HepG2 (cell line): ENCODE measurements at regions not wholly inside any gene's neighbourhood (a gene's known extent, or its start where the extent isn't known, plus 50 kb on each side); places are given as distances from the start of the nearest gene placed in this dataset.

Source experiments
- ASH2L ChIP-seq: fragments of 300-600, 200-600 bp; sonication (generic); IDR thresholded peaks from 2 replicates; pipeline ENCODE4 v1.7.0; 2017; ENCODE audit warnings: low read depth, mild to moderate bottlenecking, moderate library complexity, mixed read lengths, low read length; ENCODE audit not compliant: insufficient read length
- BCL6 ChIP-seq: IDR thresholded peaks from 2 replicates; pipeline ENCODE4 v1.6.1; 2016; ENCODE audit warnings: missing genetic modification reagents, missing compliant biosample characterization
- CEBPB ChIP-seq: IDR thresholded peaks from 2 replicates; pipeline ENCODE4 v1.6.1; 2011; ENCODE audit warnings: low read depth, low read length, improper control_type of control experiment, borderline replicate concordance
- EP300 ChIP-seq, 3 experiments: sonication (generic) in 1 of 3; formaldehyde crosslinking in 1 of 3; IDR thresholded peaks; 2 replicates each; pipeline versions ENCODE4 v1.5.1 to v1.6.1; 2011 to 2020; ENCODE audit warnings: low read depth in 2 of 3, low read length in 2 of 3, borderline replicate concordance in 1 of 3, improper control_type of control experiment in 1 of 3, mild to moderate bottlenecking in 1 of 3, missing genetic modification reagents in 1 of 3, moderate library complexity in 1 of 3
- FOSL2 ChIP-seq: sonication (generic); formaldehyde crosslinking; IDR thresholded peaks from 2 replicates; pipeline ENCODE4 v1.4.0; 2020; ENCODE audit warnings: missing genetic modification reagents
- FOXA1 ChIP-seq, 2 experiments: fragments of 450-650 bp in 1 of 2; sonication (generic) in 1 of 2; formaldehyde crosslinking in 1 of 2; IDR thresholded peaks; 2 replicates each; pipeline versions ENCODE4 v1.4.0 to v1.6.1; 2016 to 2020; ENCODE audit warnings: missing genetic modification reagents in 1 of 2
- HMG20B ChIP-seq: conservative IDR thresholded peaks from 2 replicates; pipeline ENCODE4 v1.6.1; 2016; ENCODE audit warnings: missing genetic modification reagents, missing compliant biosample characterization
- HNF4A ChIP-seq: sonication (generic); formaldehyde crosslinking; IDR thresholded peaks from 2 replicates; pipeline ENCODE4 v1.4.0; 2020; ENCODE audit warnings: missing genetic modification reagents
- KLF6 ChIP-seq: IDR thresholded peaks from 2 replicates; pipeline ENCODE4 v1.8.0; 2016; ENCODE audit warnings: missing biosample characterization, missing genetic modification reagents
- MED1 ChIP-seq: sonication (generic); formaldehyde crosslinking; IDR thresholded peaks from 2 replicates; pipeline ENCODE4 v1.4.0; 2020; ENCODE audit warnings: missing genetic modification reagents
- POGZ ChIP-seq: sonication (generic); formaldehyde crosslinking; IDR thresholded peaks from 2 replicates; pipeline ENCODE4 v1.4.0; 2020; ENCODE audit warnings: mild to moderate bottlenecking, missing genetic modification reagents
- RARA ChIP-seq: IDR thresholded peaks from 2 replicates; pipeline ENCODE4 v1.6.1; 2016; ENCODE audit warnings: missing genetic modification reagents, missing compliant biosample characterization
- SATB2 ChIP-seq: sonication (generic); formaldehyde crosslinking; IDR thresholded peaks from 2 replicates; pipeline ENCODE4 v1.5.0; 2020; ENCODE audit warnings: missing genetic modification reagents
- SOX5 ChIP-seq: IDR thresholded peaks from 2 replicates; pipeline ENCODE4 v1.6.1; 2016; ENCODE audit warnings: borderline replicate concordance
- ZNF644 ChIP-seq: IDR thresholded peaks from 2 replicates; pipeline ENCODE4 v1.6.1; 2016; ENCODE audit warnings: low read depth
- TF ChIP-seq, protein P1 (sequence below): IDR thresholded peaks from 2 replicates; pipeline ENCODE4 v1.4.0; 2020; ENCODE audit warnings: mild to moderate bottlenecking, missing genetic modification reagents
- TF ChIP-seq, protein P2 (sequence below): sonication (generic); formaldehyde crosslinking; IDR thresholded peaks from 2 replicates; pipeline ENCODE4 v1.5.1; 2020; ENCODE audit warnings: mild to moderate bottlenecking, missing genetic modification reagents, borderline replicate concordance

GRCh38 chrX:25523574-25524540, 508.1 kb upstream of the ARX start (continued):
- TF ChIP-seq FOSL2 (CRISPR knock-in tag): peak; percentile 98
- TF ChIP-seq, protein P1, sequence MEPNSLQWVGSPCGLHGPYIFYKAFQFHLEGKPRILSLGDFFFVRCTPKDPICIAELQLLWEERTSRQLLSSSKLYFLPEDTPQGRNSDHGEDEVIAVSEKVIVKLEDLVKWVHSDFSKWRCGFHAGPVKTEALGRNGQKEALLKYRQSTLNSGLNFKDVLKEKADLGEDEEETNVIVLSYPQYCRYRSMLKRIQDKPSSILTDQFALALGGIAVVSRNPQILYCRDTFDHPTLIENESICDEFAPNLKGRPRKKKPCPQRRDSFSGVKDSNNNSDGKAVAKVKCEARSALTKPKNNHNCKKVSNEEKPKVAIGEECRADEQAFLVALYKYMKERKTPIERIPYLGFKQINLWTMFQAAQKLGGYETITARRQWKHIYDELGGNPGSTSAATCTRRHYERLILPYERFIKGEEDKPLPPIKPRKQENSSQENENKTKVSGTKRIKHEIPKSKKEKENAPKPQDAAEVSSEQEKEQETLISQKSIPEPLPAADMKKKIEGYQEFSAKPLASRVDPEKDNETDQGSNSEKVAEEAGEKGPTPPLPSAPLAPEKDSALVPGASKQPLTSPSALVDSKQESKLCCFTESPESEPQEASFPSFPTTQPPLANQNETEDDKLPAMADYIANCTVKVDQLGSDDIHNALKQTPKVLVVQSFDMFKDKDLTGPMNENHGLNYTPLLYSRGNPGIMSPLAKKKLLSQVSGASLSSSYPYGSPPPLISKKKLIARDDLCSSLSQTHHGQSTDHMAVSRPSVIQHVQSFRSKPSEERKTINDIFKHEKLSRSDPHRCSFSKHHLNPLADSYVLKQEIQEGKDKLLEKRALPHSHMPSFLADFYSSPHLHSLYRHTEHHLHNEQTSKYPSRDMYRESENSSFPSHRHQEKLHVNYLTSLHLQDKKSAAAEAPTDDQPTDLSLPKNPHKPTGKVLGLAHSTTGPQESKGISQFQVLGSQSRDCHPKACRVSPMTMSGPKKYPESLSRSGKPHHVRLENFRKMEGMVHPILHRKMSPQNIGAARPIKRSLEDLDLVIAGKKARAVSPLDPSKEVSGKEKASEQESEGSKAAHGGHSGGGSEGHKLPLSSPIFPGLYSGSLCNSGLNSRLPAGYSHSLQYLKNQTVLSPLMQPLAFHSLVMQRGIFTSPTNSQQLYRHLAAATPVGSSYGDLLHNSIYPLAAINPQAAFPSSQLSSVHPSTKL: peak; percentile 87
- 0 out of 2 replicates have a peak, but pooled peaks have one; percentile 7 for TF ChIP-seq RARA (CRISPR knock-in tag)
- no peak for TF ChIP-seq ASH2L
- TF ChIP-seq HMG20B (CRISPR knock-in tag): peak; percentile 72
- peak; percentile 37; the same call in 1 of the 2 replicates for TF ChIP-seq POGZ (CRISPR knock-in tag)
- no peak for TF ChIP-seq BCL6
- TF ChIP-seq SOX5 (CRISPR knock-in tag): 0 out of 2 replicates have a peak, but pooled peaks have one; percentile 16
- TF ChIP-seq, protein P2, sequence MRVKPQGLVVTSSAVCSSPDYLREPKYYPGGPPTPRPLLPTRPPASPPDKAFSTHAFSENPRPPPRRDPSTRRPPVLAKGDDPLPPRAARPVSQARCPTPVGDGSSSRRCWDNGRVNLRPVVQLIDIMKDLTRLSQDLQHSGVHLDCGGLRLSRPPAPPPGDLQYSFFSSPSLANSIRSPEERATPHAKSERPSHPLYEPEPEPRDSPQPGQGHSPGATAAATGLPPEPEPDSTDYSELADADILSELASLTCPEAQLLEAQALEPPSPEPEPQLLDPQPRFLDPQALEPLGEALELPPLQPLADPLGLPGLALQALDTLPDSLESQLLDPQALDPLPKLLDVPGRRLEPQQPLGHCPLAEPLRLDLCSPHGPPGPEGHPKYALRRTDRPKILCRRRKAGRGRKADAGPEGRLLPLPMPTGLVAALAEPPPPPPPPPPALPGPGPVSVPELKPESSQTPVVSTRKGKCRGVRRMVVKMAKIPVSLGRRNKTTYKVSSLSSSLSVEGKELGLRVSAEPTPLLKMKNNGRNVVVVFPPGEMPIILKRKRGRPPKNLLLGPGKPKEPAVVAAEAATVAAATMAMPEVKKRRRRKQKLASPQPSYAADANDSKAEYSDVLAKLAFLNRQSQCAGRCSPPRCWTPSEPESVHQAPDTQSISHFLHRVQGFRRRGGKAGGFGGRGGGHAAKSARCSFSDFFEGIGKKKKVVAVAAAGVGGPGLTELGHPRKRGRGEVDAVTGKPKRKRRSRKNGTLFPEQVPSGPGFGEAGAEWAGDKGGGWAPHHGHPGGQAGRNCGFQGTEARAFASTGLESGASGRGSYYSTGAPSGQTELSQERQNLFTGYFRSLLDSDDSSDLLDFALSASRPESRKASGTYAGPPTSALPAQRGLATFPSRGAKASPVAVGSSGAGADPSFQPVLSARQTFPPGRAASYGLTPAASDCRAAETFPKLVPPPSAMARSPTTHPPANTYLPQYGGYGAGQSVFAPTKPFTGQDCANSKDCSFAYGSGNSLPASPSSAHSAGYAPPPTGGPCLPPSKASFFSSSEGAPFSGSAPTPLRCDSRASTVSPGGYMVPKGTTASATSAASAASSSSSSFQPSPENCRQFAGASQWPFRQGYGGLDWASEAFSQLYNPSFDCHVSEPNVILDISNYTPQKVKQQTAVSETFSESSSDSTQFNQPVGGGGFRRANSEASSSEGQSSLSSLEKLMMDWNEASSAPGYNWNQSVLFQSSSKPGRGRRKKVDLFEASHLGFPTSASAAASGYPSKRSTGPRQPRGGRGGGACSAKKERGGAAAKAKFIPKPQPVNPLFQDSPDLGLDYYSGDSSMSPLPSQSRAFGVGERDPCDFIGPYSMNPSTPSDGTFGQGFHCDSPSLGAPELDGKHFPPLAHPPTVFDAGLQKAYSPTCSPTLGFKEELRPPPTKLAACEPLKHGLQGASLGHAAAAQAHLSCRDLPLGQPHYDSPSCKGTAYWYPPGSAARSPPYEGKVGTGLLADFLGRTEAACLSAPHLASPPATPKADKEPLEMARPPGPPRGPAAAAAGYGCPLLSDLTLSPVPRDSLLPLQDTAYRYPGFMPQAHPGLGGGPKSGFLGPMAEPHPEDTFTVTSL (CRISPR knock-in tag): peak; percentile 53; the same call in 1 of the 2 replicates
- TF ChIP-seq EP300 (IDR thresholded peaks at IDR 0.05; ENCODE audit: low read depth in 2 of 2, low read length in 2 of 2): peak; percentile 18 to 64; a peak in 2 of 4 replicates
- peak; percentile 30; the same call in 1 of the 2 replicates for TF ChIP-seq EP300 (CRISPR knock-in tag; IDR thresholded peaks at IDR 0.05; ENCODE audit: borderline replicate concordance)
- no peak for TF ChIP-seq FOXA1 (IDR thresholded peaks at IDR 0.05)
- TF ChIP-seq FOXA1 (CRISPR knock-in tag; IDR thresholded peaks at IDR 0.05): peak; percentile 71
- TF ChIP-seq MED1 (CRISPR knock-in tag): peak; percentile 27; the same call in 1 of the 2 replicates
- TF ChIP-seq CEBPB: peak; percentile 96
- TF ChIP-seq ZNF644 (CRISPR knock-in tag): peak; percentile 77
- TF ChIP-seq SATB2: no peak
- TF ChIP-seq KLF6 (CRISPR knock-in tag): no peak
- peak; percentile 85 for TF ChIP-seq HNF4A (CRISPR knock-in tag)
